GM12891 (cell line): ENCODE measurements at regions not wholly inside any gene's neighbourhood (a gene's known extent, or its start where the extent isn't known, plus 50 kb on each side); places are given as distances from the start of the nearest gene placed in this dataset.

Experiments
- POLR2AphosphoS5 ChIP-seq: IDR thresholded peaks from 2 replicates; pipeline ENCODE4 v1.6.1; 2011; ENCODE audit warnings: low read depth, low read length, control low read depth
- TAF1 ChIP-seq: IDR thresholded peaks from 2 replicates; pipeline ENCODE4 v1.6.1; 2011; ENCODE audit warnings: low read depth, low read length, control low read depth

DNA sequence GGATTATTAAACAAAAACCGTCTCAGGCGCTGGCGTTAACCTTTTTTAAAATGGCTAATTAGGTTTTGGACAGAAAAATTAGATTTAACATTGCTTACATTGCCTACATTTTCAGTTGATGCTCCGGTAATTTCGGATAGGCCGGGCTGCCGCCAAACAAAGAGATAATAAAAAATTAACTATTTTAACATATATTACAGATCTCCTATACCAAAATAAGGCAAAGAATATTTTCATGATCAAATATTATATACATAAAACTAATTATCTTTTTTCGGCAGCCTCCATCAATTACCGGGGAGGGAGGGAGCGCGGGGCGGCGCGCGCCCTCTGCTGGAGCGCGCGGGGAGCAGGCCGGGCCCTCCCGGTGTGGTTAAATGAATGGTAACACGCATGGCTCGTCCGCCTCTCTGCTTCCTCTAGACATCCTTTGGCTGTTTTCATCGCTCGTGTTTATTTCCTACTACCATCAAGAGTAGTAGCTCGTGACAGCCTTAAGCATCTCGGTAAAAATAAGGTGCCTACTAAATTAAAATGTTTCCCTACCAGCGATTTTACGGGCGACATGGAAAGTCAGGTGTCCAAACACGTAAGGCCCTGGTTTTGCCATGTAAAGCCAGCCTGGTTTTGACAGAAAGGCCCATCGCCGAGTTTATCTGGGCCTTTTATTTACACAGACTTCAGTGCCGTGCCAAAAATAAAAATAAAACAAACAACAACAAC is 52.4 kb upstream of the TMEM33 start:
- TF ChIP-seq POLR2AphosphoS5 (no peak), TAF1 (no peak)
